ENCODE measurements at regions not wholly inside any gene's neighbourhood (a gene's known extent, or its start where the extent isn't known, plus 50 kb on each side); places are given as distances from the start of the nearest gene placed in this dataset.
"Not testable (repeated sequence)": the region's sequence is repeated elsewhere in the genome, so short reads cannot be mapped to it uniquely, and the experiment has no call there.

- Histone ChIP-seq H3K27ac (no peak overlapping the region), H3K4me3 (no peak overlapping the region), H2AFZ (no peak overlapping the region), H3K9me2 (ENCODE audit: insufficient read depth) (no peaks in the 10 kb centered on the region), H3K9me3 (ENCODE audit: low read depth) (no peaks in the 10 kb centered on the region), H3K9ac (no peak overlapping the region), H3K4me2 (ENCODE audit: unreplicated experiment) (no peak overlapping the region), H3K36me3 (ENCODE audit: low read depth) (no peaks in the 10 kb centered on the region), H3K79me2 (ENCODE audit: insufficient read depth) (no peaks in the 10 kb centered on the region), H4K20me1 (ENCODE audit: insufficient read depth) (no peaks in the 10 kb centered on the region), H3F3A (ENCODE audit: insufficient read depth) (no peaks in the 10 kb centered on the region), H3K27me3 (replicated peaks; ENCODE audit: insufficient read depth) (no peaks in the 10 kb centered on the region), H3K4me1 (ENCODE audit: insufficient read depth) (no peaks in the 10 kb centered on the region)
- 73 to 76% methylated on average over 2 of the region's 2 CpGs for WGBS, 2 experiments (ENCODE audit: low coverage in 1 of 2, low lambda C conversion rate in 2 of 2, missing lambda C conversion rate in 2 of 2)
- TF ChIP-seq EZH2phosphoT487 (IDR thresholded peaks at IDR 0.05; ENCODE audit: insufficient read depth, low read depth) = no peak
- no peak for TF ChIP-seq EZH2 (IDR thresholded peaks at IDR 0.05; ENCODE audit: insufficient read depth, poor library complexity, severe bottlenecking)
- DNase-seq = no peak
- in situ Hi-C loops (cut with MboI) = no loop called here
Measured at GRCh38 chr4:126183206-126183605, 868.5 kb downstream of the FAT4 start.

- H3F3A ChIP-seq (ENCODE audit: insufficient read depth) = no peaks in the 10 kb centered on the region
- H3K9me3 ChIP-seq (ENCODE audit: low read depth) = no peaks in the 10 kb centered on the region
- 85 to 86% methylated on average over 2 of the region's 2 CpGs for WGBS, 2 experiments (ENCODE audit: low coverage in 1 of 2, low lambda C conversion rate in 2 of 2, missing lambda C conversion rate in 2 of 2)
- H3K27ac ChIP-seq = no peak overlapping the region
- in situ Hi-C loops (cut with MboI) = no loop called here
- H3K36me3 ChIP-seq (ENCODE audit: low read depth) = no peaks in the 10 kb centered on the region
- H3K9me2 ChIP-seq (ENCODE audit: insufficient read depth) = no peaks in the 10 kb centered on the region
- H3K79me2 ChIP-seq (ENCODE audit: insufficient read depth) = no peaks in the 10 kb centered on the region
- TF ChIP-seq EZH2 (IDR thresholded peaks at IDR 0.05; ENCODE audit: insufficient read depth, poor library complexity, severe bottlenecking) = no peak
- TF ChIP-seq EZH2phosphoT487 (IDR thresholded peaks at IDR 0.05; ENCODE audit: insufficient read depth, low read depth) = no peak
- H4K20me1 ChIP-seq (ENCODE audit: insufficient read depth) = no peaks in the 10 kb centered on the region
- no peak overlapping the region for H3K9ac ChIP-seq
- H3K27me3 ChIP-seq (replicated peaks; ENCODE audit: insufficient read depth) = no peaks in the 10 kb centered on the region
- no peak overlapping the region for H2AFZ ChIP-seq
- H3K4me3 ChIP-seq = no peak overlapping the region
- no peak overlapping the region for H3K4me2 ChIP-seq (ENCODE audit: unreplicated experiment)
- no peak for DNase-seq
- no peaks in the 10 kb centered on the region for H3K4me1 ChIP-seq (ENCODE audit: insufficient read depth)
Measured at GRCh38 chr4:126191536-126191935, 876.8 kb downstream of the FAT4 start.

DNA sequence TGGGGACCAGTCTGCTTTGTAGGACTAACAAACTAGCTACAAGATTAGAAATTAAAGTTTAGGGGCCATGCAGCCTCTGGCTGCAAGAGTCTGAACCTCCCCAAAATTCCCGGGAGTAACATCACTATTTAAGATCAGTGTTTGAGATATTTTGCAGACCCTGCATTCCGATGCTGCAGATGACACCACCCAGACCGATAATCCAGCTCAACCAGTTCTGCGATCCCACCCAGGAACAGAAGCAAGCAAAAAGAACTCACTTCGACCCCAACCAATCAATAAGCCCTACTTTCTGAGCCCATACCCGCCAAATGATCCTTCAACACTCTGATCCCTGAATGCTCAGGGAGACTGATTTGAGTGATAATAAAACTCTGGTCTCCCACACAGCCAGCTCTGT lies 877.8 kb downstream of the FAT4 start:
- no peaks in the 10 kb centered on the region for H3F3A ChIP-seq (ENCODE audit: insufficient read depth)
- no peak overlapping the region for H3K27ac ChIP-seq
- no peaks in the 10 kb centered on the region for H3K9me3 ChIP-seq (ENCODE audit: low read depth)
- H2AFZ ChIP-seq = no peak overlapping the region
- no peaks in the 10 kb centered on the region for H4K20me1 ChIP-seq (ENCODE audit: insufficient read depth)
- H3K79me2 ChIP-seq (ENCODE audit: insufficient read depth) = no peaks in the 10 kb centered on the region
- WGBS, 2 experiments (ENCODE audit: low coverage in 1 of 2, low lambda C conversion rate in 2 of 2, missing lambda C conversion rate in 2 of 2) = 62 to 75% methylated on average over 6 of the region's 6 CpGs
- H3K9me2 ChIP-seq (ENCODE audit: insufficient read depth) = peaks cover under 1% of the 10 kb centered on the region; the same call in 1 of the 2 replicates
- in situ Hi-C loops (cut with MboI) = no loop called here
- no peaks in the 10 kb centered on the region for H3K36me3 ChIP-seq (ENCODE audit: low read depth)
- no peaks in the 10 kb centered on the region for H3K4me1 ChIP-seq (ENCODE audit: insufficient read depth)
- H3K4me2 ChIP-seq (ENCODE audit: unreplicated experiment) = no peak overlapping the region
- H3K9ac ChIP-seq = no peak overlapping the region
- H3K27me3 ChIP-seq (replicated peaks; ENCODE audit: insufficient read depth) = no peaks in the 10 kb centered on the region
- no peak overlapping the region for H3K4me3 ChIP-seq
- no peak for TF ChIP-seq EZH2phosphoT487 (IDR thresholded peaks at IDR 0.05; ENCODE audit: insufficient read depth, low read depth)
- no peak for TF ChIP-seq EZH2 (IDR thresholded peaks at IDR 0.05; ENCODE audit: insufficient read depth, poor library complexity, severe bottlenecking)
- no peak for DNase-seq

GRCh38 chr4:126201251-126202138 lies 886.7 kb downstream of the FAT4 start:
- H3K9ac ChIP-seq; H3F3A ChIP-seq (ENCODE audit: insufficient read depth); H3K4me1 ChIP-seq (ENCODE audit: insufficient read depth); H3K9me3 ChIP-seq (ENCODE audit: low read depth); H3K4me3 ChIP-seq; DNase-seq; H3K36me3 ChIP-seq (ENCODE audit: low read depth); H3K4me2 ChIP-seq (ENCODE audit: unreplicated experiment); H3K79me2 ChIP-seq (ENCODE audit: insufficient read depth); H3K9me2 ChIP-seq (ENCODE audit: insufficient read depth); H4K20me1 ChIP-seq (ENCODE audit: insufficient read depth); H3K27me3 ChIP-seq (replicated peaks; ENCODE audit: insufficient read depth); H3K27ac ChIP-seq; H2AFZ ChIP-seq; in situ Hi-C loops (cut with MboI): not testable (repeated sequence)
- 89 to 95% methylated on average over 32 to 53 of the region's 53 CpGs for WGBS, 2 experiments (ENCODE audit: low coverage in 1 of 2, low lambda C conversion rate in 2 of 2, missing lambda C conversion rate in 2 of 2)

Data from GM23248 (cell line).